GM10248 (cell line): ENCODE measurements at regions not wholly inside any gene's neighbourhood (a gene's known extent, or its start where the extent isn't known, plus 50 kb on each side); places are given as distances from the start of the nearest gene placed in this dataset.

ENCODE experiments used
- CTCF ChIA-PET: fragments of 300-600 bp; sonication (Branson Sonifier 250); formaldehyde crosslinking; extraction: SDS; loops from one replicate; lab custom pipeline; 2021; ENCODE audit warnings: antibody characterized with exemption; lab: Yijun Ruan, JAX
- POLR2A ChIA-PET: fragments of 350-650 bp; sonication (Branson Sonifier 250); formaldehyde crosslinking; extraction: SDS; loops from one replicate; lab custom pipeline; 2020; ENCODE audit warnings: antibody characterized with exemption; lab: Yijun Ruan, JAX
- DNase-seq: peaks from one replicate; pipeline ENCODE4 v3.0.0; 2012; ENCODE audit errors: extremely low spot score
- CTCF ChIP-seq: IDR thresholded peaks from 2 replicates; pipeline ENCODE4 v1.5.1; 2012; ENCODE audit warnings: mild to moderate bottlenecking, low read depth; ENCODE audit errors: extremely low read depth, missing control alignments, control extremely low read depth

DNA sequence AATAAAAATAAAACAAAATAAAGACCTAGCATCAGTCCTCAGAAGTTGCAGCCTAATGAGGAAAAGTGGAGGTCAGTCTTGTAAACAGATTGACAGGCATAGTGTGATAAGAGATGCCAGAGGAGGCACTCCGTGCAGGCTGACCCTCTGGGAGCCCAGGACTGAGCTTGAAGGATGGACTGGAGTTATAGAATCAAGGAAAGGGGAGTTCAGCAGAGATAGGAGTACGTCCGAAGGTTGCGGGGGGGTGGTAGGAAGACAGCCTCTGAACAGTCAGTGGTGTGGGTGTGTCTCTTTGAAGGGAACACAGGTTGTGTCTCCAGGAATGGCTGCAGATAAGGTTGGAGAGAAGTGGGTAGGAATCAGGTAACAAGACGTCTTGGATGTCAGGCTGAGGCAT lies 126.1 kb upstream of the CPEB4 start:
- DNase-seq: no peak
- POLR2A ChIA-PET: no interaction called here
- no peak for TF ChIP-seq CTCF
- CTCF ChIA-PET: interaction anchor here (1.4 to 2.6 kb wide), 2 partner anchors 24 to 209 kb away, joined by 3 to 6 read pairs; no protein-coding TSS in a partner anchor

DNA sequence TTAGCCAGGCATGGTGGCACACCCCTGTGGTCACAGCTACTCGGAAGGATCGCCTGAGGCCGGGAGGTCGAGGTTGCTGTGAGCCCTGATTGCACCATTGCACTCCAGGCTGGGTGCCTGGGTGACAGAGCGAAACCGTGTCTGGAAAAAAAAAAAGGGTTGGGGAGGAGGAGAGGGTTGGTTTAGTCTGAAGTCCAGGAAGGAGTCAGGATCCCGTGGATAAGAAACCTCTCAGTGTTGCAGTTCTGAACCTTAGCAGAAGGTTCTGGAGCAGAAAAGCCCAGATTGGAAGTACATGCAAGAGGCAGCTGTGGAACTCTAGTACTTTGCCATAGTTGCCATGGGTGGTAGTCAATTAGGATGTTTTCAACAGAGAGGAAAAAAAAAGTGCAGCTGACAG lies 125.2 kb upstream of the CPEB4 start:
- no peak for TF ChIP-seq CTCF
- POLR2A ChIA-PET: no interaction called here
- no peak for DNase-seq
- CTCF ChIA-PET: interaction anchor here (1.4 to 2.6 kb wide), 2 partner anchors 24 to 208 kb away, joined by 3 to 6 read pairs; no protein-coding TSS in a partner anchor

DNA sequence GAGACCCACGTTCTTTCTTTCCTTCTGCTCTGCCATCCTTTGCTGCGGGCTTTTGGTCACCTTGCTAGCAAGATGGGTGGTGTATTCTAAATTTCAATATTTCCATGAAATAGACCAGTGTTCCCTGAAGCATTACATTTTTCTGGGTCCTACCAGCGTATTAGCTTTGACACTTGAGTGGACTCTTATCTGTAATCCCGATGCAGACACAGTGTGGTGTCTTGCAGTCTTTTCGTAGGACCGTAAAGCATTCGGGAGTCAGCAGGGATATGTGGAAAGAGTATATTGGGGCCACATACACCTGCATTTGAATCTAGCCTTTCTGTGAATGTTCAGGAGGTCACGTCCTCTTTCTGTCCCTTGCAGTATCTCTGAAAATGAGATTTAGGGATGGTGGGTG lies 124.7 kb upstream of the CPEB4 start:
- CTCF ChIA-PET: interaction anchor here (1.4 to 2.6 kb wide), 2 partner anchors 23 to 207 kb away, joined by 3 to 6 read pairs; no protein-coding TSS in a partner anchor
- no peak for DNase-seq
- POLR2A ChIA-PET: no interaction called here
- TF ChIP-seq CTCF: no peak

DNA sequence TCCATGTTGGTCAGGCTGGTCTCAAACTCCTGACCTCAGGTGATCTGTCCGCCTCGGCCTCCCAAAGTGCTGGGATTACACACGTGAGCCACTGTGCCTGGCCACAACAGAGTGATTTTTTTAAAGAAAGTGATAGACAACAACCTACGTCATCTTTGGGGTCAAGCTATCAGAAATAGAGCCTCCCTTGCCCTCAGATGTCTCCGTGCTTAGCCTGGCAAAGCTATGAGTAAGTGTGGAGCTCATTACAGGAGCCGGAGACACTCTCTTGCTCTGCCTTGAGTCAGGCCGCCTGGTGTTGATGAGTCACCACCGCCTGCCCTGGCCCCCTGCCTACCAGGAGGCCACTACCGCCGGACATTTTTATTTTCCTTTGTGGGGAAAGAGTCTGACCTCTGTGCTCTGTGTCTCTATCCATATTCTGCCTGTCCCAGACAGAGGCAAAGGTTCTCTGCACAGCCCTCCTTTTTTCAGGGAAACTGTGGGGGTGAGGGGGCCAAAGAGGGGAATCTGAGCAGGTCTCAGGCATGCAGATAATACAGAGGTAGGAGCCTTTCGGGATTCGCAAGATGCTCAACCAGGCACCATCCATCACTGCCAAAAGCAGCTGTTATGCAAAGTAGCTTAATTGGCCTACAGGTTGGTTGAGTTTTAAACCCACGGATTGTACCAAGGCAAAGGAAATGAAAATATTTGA lies 123.7 kb upstream of the CPEB4 start:
- no peak for TF ChIP-seq CTCF
- ChIA-PET POLR2A (interaction anchor here (0.7 kb wide), 1 partner anchor 123 kb away, joined by 3 read pairs; no protein-coding TSS in a partner anchor), CTCF (interaction anchor here (1.0 to 2.6 kb wide), 2 partner anchors 11 to 22 kb away, joined by 3 to 6 read pairs; no protein-coding TSS in a partner anchor)
- no peak for DNase-seq

DNA sequence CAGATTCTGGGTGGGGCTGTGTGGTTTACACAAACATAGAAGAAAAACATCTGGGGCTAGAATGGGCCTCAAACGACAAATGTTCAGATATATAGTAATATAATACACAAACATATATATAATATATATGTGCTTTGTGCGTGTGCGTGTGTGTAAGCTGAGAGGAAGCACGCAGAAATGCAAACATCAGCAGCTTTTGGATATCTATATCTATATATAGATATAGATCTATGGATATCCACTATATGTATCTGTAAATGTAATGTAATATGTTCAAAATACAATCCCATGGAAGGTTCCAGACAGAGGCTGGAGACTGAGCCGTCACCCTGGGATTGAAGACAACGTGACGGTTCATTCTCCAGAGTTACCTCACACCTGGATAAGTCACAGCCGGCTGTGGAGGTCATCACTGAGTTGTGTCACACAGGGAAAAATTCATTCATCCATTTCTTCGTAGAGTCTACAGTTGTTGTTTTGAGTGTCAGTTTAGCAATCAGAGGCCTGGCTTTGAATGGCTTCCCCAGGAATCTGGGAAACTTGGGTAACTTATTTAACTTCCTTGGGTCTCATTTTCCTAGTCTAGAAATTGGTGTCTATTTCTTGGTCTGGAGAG lies 123.0 kb upstream of the CPEB4 start:
- ChIA-PET CTCF (interaction anchor here (1.0 kb wide), 1 partner anchor 10 kb away, joined by 3 read pairs; no protein-coding TSS in a partner anchor), POLR2A (no interaction called here)
- no peak for DNase-seq
- no peak for TF ChIP-seq CTCF

- no peak for DNase-seq
- CTCF ChIA-PET: interaction anchor here (2.1 kb wide), 1 partner anchor 13 kb away, joined by 7 read pairs; no protein-coding TSS in a partner anchor
- no peak for TF ChIP-seq CTCF
- POLR2A ChIA-PET: no interaction called here
Observed at GRCh38 chr5:173765661-173766060, 122.5 kb upstream of the CPEB4 start.
